HepG2 (cell line): ENCODE measurements at regions not wholly inside any gene's neighbourhood (a gene's known extent, or its start where the extent isn't known, plus 50 kb on each side); places are given as distances from the start of the nearest gene placed in this dataset.
A peak's percentile ranks its signal among the peaks of the same experiment; 100 is the strongest.
"Not testable (repeated sequence)": the region's sequence is repeated elsewhere in the genome, so short reads cannot be mapped to it uniquely, and the experiment has no call there.

Experiments used
- ARNT2 ChIP-seq: sonication (generic); formaldehyde crosslinking; IDR thresholded peaks from 2 replicates; pipeline ENCODE4 v1.8.0; 2022; ENCODE audit warnings: mild to moderate bottlenecking, low read depth, missing genetic modification reagents, moderate library complexity
- BRF2 ChIP-seq: sonication (generic); formaldehyde crosslinking; IDR thresholded peaks from 2 replicates; pipeline ENCODE4 v1.8.1; 2022; ENCODE audit warnings: mild to moderate bottlenecking, missing genetic modification reagents
- HINFP ChIP-seq: sonication (generic); formaldehyde crosslinking; IDR thresholded peaks from 2 replicates; pipeline ENCODE4 v1.4.0; 2020; ENCODE audit warnings: low read depth, mild to moderate bottlenecking, missing genetic modification reagents
- KDM2A ChIP-seq: sonication (generic); formaldehyde crosslinking; IDR thresholded peaks from 2 replicates; pipeline ENCODE4 v1.4.0; 2020; ENCODE audit warnings: low read depth, missing genetic modification reagents, borderline replicate concordance
- MTF2 ChIP-seq: sonication (generic); formaldehyde crosslinking; IDR thresholded peaks from 2 replicates; pipeline ENCODE4 v1.5.0; 2020; ENCODE audit warnings: missing genetic modification reagents, borderline replicate concordance
- NONO ChIP-seq, 2 experiments: fragments of 450-650 bp in 1 of 2; sonication (generic) in 1 of 2; formaldehyde crosslinking in 1 of 2; IDR thresholded peaks in 1 of 2; conservative IDR thresholded peaks in 1 of 2; 2 replicates each; pipeline versions ENCODE4 v1.6.1 to v1.8.0; 2017 to 2022; ENCODE audit warnings: mild to moderate bottlenecking in 1 of 2, missing genetic modification reagents in 1 of 2, moderate library complexity in 1 of 2
- REPIN1 ChIP-seq: sonication (generic); formaldehyde crosslinking; IDR thresholded peaks from 2 replicates; pipeline ENCODE4 v1.8.0; 2022; ENCODE audit warnings: missing genetic modification reagents, low read depth, mild to moderate bottlenecking, borderline replicate concordance
- SKI ChIP-seq: fragments of 450-650 bp; IDR thresholded peaks from one replicate; pipeline ENCODE4 v1.6.1; 2018; ENCODE audit warnings: mild to moderate bottlenecking; ENCODE audit not compliant: partially characterized antibody
- STAG1 ChIP-seq: sonication (generic); formaldehyde crosslinking; IDR thresholded peaks from 2 replicates; pipeline ENCODE4 v1.4.0; 2020; ENCODE audit warnings: missing genetic modification reagents
- UBTF ChIP-seq: sonication (generic); formaldehyde crosslinking; IDR thresholded peaks from 2 replicates; pipeline ENCODE4 v1.4.0; 2020; ENCODE audit warnings: mild to moderate bottlenecking, missing genetic modification reagents
- ZMYM4 ChIP-seq: sonication (generic); formaldehyde crosslinking; IDR thresholded peaks from 2 replicates; pipeline ENCODE4 v1.8.1; 2023; ENCODE audit warnings: mild to moderate bottlenecking, missing genetic modification reagents
- ZNF331 ChIP-seq: sonication (generic); formaldehyde crosslinking; IDR thresholded peaks from 2 replicates; pipeline ENCODE4 v1.4.0; 2020; ENCODE audit warnings: missing genetic modification reagents
- ZNF431 ChIP-seq: sonication (generic); formaldehyde crosslinking; IDR thresholded peaks from 2 replicates; pipeline ENCODE4 v1.9.0; 2022; ENCODE audit warnings: missing genetic modification reagents, low read depth, mild to moderate bottlenecking, borderline replicate concordance
- ZNF558 ChIP-seq: sonication (generic); formaldehyde crosslinking; IDR thresholded peaks from 2 replicates; pipeline ENCODE4 v1.9.0; 2022; ENCODE audit warnings: mild to moderate bottlenecking, missing genetic modification reagents, borderline replicate concordance
- ZNF563 ChIP-seq: sonication (generic); formaldehyde crosslinking; IDR thresholded peaks from 2 replicates; pipeline ENCODE4 v1.8.0; 2022; ENCODE audit warnings: mild to moderate bottlenecking, moderate library complexity, missing genetic modification reagents
- ZNF607 ChIP-seq: sonication (generic); formaldehyde crosslinking; IDR thresholded peaks from 2 replicates; pipeline ENCODE4 v1.5.1; 2020; ENCODE audit warnings: missing genetic modification reagents, mild to moderate bottlenecking, borderline replicate concordance
- ZNF687 ChIP-seq: sonication (generic); formaldehyde crosslinking; IDR thresholded peaks from 2 replicates; pipeline ENCODE4 v1.5.1; 2020; ENCODE audit warnings: mild to moderate bottlenecking, missing genetic modification reagents, moderate library complexity
- ZNF724P ChIP-seq: sonication (generic); formaldehyde crosslinking; IDR thresholded peaks from 2 replicates; pipeline ENCODE4 v1.8.0; 2022; ENCODE audit warnings: missing genetic modification reagents, borderline replicate concordance
- ZSCAN31 ChIP-seq: sonication (generic); formaldehyde crosslinking; IDR thresholded peaks from 2 replicates; pipeline ENCODE4 v1.5.0; 2020; ENCODE audit warnings: low read depth, mild to moderate bottlenecking, missing genetic modification reagents

GRCh38 chr2:131801745-131802350, 274.2 kb downstream of the CCDC74A start (continued):
- peak; percentile 63; the same call in 1 of the 2 replicates for TF ChIP-seq UBTF (CRISPR knock-in tag)
- peak; percentile 79 for TF ChIP-seq ZNF687 (CRISPR knock-in tag)
- peak; percentile 70 for TF ChIP-seq STAG1
- 0 out of 2 replicates have a peak, but pooled peaks have one; percentile 18 for TF ChIP-seq HINFP
- peak; percentile 19; the same call in 1 of the 2 replicates for TF ChIP-seq ZNF331
- peak; percentile 48 for TF ChIP-seq ZSCAN31
- TF ChIP-seq MTF2, result 0 out of 2 replicates have a peak, but pooled peaks have one; percentile 79
- peak; percentile 66 for TF ChIP-seq ZMYM4 (CRISPR knock-in tag)
- TF ChIP-seq NONO (IDR thresholded peaks at IDR 0.05), result not testable (repeated sequence)
- TF ChIP-seq NONO (CRISPR knock-in tag; conservative IDR thresholded peaks at IDR 0.05), result 0 out of 2 replicates have a peak, but pooled peaks have one; percentile 30
- 0 out of 2 replicates have a peak, but pooled peaks have one; percentile 41 for TF ChIP-seq ZNF431 (CRISPR knock-in tag)
- 0 out of 2 replicates have a peak, but pooled peaks have one; percentile 48 for TF ChIP-seq BRF2 (CRISPR knock-in tag)
- peak; percentile 36; the same call in 1 of the 2 replicates for TF ChIP-seq ZNF563 (CRISPR knock-in tag)
- TF ChIP-seq KDM2A (CRISPR knock-in tag), result peak; percentile 59; the same call in 1 of the 2 replicates
- TF ChIP-seq ZNF607 (CRISPR knock-in tag), result peak; percentile 54; the same call in 1 of the 2 replicates
- TF ChIP-seq ARNT2 (CRISPR knock-in tag), result peak; percentile 59; the same call in 1 of the 2 replicates
- TF ChIP-seq REPIN1, result peak; percentile 61; the same call in 1 of the 2 replicates
- peak; percentile 71 for TF ChIP-seq SKI
- peak; percentile 56; the same call in 1 of the 2 replicates for TF ChIP-seq ZNF558 (CRISPR knock-in tag)
- 0 out of 2 replicates have a peak, but pooled peaks have one; percentile 16 for TF ChIP-seq ZNF724P
